HAP-1 (cell line): ENCODE measurements at regions not wholly inside any gene's neighbourhood (a gene's known extent, or its start where the extent isn't known, plus 50 kb on each side); places are given as distances from the start of the nearest gene placed in this dataset.
"Not testable (repeated sequence)": the region's sequence is repeated elsewhere in the genome, so short reads cannot be mapped to it uniquely, and the experiment has no call there.

Source experiments
- DNase-seq, 2 experiments: peaks; one replicate each; pipeline ENCODE4 v3.0.0-alpha.2; 2016 to 2020; ENCODE audit warnings: low spot score in 2 of 2
- H3K27me3 ChIP-seq: fragments of 250-450 bp; sonication (Bioruptor Pico); 2 replicates; pipeline ENCODE4 v1.5.1; 2020; ENCODE audit warnings: low read depth, mild to moderate bottlenecking, moderate library complexity
- H3K36me3 ChIP-seq: fragments of 250-450 bp; sonication (Bioruptor Pico); replicated peaks from 2 replicates; pipeline ENCODE4 v1.5.1; 2020; ENCODE audit warnings: mild to moderate bottlenecking
- H3K4me1 ChIP-seq: fragments of 250-450 bp; sonication (Bioruptor Pico); 2 replicates; pipeline ENCODE4 v1.5.1; 2020; ENCODE audit warnings: mild to moderate bottlenecking
- H3K4me3 ChIP-seq: fragments of 250-450 bp; sonication (Bioruptor Pico); 2 replicates; pipeline ENCODE4 v1.5.1; 2020; ENCODE audit warnings: mild to moderate bottlenecking, moderate library complexity
- H3K9me3 ChIP-seq: fragments of 250-450 bp; sonication (Bioruptor Pico); 2 replicates; pipeline ENCODE4 v1.5.1; 2020; ENCODE audit warnings: mild to moderate bottlenecking, moderate library complexity
- in situ Hi-C: fragments of 300-500 bp; cut with MboI; formaldehyde crosslinking; loops from 3 replicates; pipeline ENCODE4 v1.14.3; 2020; ENCODE audit warnings: low sequenced_read_pairs, inconsistent platforms, mixed read lengths

DNA sequence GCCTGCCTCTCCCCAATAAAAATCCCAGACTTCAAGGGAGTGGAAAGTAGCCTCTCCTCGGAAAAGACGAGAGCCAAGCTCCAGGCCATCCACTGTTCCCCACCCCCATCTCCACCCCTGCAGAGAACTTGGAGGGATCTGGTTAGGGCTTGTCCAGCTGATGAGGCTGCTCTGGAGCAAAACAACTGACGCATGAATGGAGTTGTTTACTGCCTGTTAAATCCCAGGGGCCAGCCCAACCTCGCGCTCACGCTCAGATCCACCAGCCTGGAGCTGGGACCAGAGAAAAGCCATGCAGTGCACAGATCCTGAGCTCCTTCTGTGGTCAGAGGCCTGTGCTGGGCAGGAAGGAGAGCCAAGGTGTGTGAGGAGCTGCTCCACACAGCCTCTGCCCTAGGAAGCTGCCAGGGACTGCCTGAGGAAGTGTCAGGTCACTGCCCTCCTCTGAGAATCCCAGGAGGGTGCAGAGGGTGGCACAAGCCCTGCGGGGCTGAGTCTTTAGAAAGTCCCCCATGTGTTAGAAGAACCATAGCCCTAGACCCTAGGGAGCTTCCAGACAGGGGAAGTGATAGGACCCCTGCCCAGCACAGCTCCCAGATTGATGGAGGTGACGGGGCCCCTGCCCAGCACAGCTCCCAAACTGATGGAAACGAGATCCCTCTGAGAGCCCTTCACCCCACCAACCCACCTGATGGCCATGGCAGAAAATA lies 109.0 kb upstream of the IPO9 start:
- H3K27me3 ChIP-seq: no peaks in the 10 kb centered on the region
- no peaks in the 10 kb centered on the region; the same call in 1 of the 2 replicates for H3K4me1 ChIP-seq
- no peak overlapping the region for H3K4me3 ChIP-seq
- H3K36me3 ChIP-seq: no peaks in the 10 kb centered on the region
- H3K9me3 ChIP-seq: no peaks in the 10 kb centered on the region
- peak in 1 of 2 experiments; percentile 63 for DNase-seq
- in situ Hi-C loops: no loop called here

DNA sequence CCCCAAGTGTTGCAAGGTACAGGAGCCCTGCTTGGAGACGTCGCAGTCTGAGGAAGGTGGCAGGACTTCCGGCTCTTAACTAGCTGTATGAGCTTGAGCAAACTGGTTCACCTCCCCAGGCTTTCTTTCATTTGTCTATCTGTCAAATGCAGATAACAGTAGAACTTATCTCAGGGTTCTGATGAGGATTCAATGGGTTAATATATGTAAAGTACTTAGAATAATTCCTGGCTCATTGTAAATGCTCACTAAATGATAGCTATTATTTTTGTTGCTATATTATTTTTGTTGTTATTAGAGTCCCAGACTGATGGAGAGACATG lies 108.5 kb upstream of the IPO9 start:
- Histone ChIP-seq H3K9me3 (no peaks in the 10 kb centered on the region), H3K4me1 (no peaks in the 10 kb centered on the region; the same call in 1 of the 2 replicates), H3K27me3 (no peaks in the 10 kb centered on the region), H3K36me3 (no peaks in the 10 kb centered on the region), H3K4me3 (no peak overlapping the region)
- no peak for DNase-seq
- in situ Hi-C loops: no loop called here

DNA sequence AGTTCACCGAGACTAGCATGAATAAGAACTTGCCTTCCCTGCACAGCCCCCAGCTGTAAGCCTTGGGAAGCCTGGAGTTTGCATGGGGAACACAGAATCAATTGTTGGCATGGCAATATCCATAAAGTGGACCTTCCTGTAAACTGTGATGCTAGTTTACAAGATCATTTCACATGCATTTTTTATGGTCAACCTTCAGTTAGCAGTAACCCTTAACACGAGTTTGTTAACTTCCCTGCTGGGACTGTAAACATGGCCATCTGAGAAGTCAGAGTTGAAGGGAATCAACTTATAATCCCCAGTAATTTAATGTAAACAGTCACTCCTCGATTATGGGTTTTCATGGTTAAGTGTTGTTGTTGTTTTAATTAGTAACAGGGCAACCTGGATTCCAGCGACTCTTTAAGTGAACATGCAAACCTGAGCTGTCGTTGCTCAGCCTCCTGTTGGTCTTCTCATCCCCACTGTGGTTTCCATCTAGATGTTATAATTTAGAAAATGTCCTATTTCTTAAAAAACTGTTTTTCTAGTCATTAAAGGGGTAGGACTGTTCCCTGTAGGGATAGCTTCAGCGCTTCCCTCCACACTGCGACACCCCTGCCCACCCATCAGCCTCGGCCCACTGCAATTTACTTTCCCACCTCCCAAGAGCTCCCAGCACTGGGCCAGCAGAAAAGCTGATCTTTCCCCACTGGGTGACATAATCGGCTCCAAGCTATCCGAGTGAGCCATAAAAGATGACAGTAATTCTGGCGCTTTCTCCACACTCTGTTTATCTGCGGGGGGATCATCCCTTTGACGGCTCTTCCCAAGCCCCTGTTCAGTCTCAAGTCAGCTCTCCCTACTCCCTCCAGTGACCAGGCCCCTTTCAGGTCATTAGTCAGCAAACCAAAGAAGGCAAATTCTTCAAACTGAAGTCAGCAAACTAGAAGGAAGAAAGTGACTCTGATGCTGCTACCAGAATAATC lies 107.6 kb upstream of the IPO9 start:
- in situ Hi-C loops: no loop called here
- no peaks in the 10 kb centered on the region for H3K36me3 ChIP-seq
- H3K9me3 ChIP-seq: no peaks in the 10 kb centered on the region
- no peak for DNase-seq
- no peaks in the 10 kb centered on the region for H3K27me3 ChIP-seq
- no peaks in the 10 kb centered on the region; the same call in 1 of the 2 replicates for H3K4me1 ChIP-seq
- no peak overlapping the region for H3K4me3 ChIP-seq

DNA sequence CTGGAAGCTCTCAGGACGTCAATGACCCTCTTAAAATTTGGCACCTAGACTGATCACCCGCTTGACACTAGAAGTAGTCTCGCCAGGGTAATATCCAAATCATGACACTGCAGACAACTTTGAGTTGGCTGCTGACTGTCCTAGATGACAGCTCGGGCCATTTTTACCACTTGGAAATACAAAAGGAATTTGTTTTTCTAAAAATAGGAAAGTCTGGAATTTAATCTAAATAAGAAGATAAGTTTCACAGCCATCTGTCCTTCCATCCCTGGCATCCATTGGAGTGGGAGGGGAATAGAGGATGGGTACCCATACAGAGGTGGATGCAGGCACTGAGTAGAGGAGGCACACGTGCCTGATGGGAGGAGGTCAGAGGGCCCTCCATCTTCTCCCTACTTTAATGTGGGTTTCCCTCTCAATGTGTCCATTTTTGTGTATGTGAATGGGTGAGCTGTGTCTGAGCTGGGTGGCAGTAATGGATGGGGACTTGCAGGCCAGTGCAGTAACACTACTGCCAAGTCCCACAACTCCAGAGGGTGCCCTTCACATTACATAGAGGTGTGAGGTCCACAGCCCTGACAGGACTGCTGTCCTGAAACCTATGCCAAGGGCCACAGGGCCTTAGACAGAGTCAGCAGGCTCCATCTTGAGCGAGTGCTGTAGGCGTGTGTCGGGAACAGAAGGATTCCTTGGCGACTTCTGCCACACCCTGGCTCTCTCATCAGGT lies 104.8 kb upstream of the IPO9 start:
- Histone ChIP-seq H3K4me3 (no peak overlapping the region), H3K9me3 (no peaks in the 10 kb centered on the region), H3K36me3 (no peaks in the 10 kb centered on the region), H3K27me3 (no peaks in the 10 kb centered on the region), H3K4me1 (no peaks in the 10 kb centered on the region; the same call in 1 of the 2 replicates)
- in situ Hi-C loops: no loop called here
- no peak for DNase-seq

DNA sequence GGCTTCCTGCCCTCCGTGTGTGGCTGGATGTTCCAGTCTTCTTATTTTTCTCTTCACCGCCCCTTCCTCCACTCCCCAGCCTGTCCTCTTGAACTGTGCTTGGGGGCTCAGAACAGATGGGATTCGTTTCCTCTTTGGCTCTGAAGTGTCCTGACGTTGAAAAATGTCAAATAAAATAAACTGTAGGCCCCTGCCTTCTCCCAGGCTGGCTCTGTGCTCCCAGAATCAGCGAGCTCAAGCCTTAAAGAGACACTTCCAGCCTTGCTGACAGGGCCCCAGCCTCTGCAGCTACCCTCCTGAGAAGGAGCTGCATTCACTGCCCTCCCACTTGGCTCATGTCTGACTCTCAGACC lies 104.2 kb upstream of the IPO9 start:
- Histone ChIP-seq H3K36me3 (no peaks in the 10 kb centered on the region), H3K4me1 (no peaks in the 10 kb centered on the region; the same call in 1 of the 2 replicates), H3K27me3 (no peaks in the 10 kb centered on the region), H3K9me3 (no peaks in the 10 kb centered on the region), H3K4me3 (no peak overlapping the region)
- in situ Hi-C loops: no loop called here
- no peak for DNase-seq

DNA sequence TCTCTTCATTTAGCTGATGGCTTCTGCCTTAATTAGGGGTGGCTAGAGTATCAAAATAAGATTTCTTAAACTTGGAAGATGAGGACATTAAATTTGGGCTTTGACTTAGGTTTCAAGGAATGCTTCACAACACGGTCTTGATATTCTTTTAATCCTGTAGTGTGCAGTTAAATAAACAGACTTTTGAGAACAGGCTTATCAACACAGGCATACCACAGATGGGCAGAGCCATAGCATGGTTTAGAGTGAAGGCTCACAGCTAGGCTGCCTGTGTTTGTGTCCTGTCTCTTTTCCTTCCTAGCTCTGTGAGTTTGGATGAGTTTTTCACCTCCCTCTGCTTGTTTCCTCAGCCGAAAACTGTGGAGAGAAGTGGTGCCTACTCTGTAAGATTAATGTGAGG lies 102.3 kb upstream of the IPO9 start:
- in situ Hi-C loops: no loop called here
- Histone ChIP-seq H3K36me3 (no peaks in the 10 kb centered on the region), H3K4me1 (no peaks in the 10 kb centered on the region), H3K9me3 (no peaks in the 10 kb centered on the region), H3K4me3 (no peak overlapping the region), H3K27me3 (no peaks in the 10 kb centered on the region)
- no peak for DNase-seq

DNA sequence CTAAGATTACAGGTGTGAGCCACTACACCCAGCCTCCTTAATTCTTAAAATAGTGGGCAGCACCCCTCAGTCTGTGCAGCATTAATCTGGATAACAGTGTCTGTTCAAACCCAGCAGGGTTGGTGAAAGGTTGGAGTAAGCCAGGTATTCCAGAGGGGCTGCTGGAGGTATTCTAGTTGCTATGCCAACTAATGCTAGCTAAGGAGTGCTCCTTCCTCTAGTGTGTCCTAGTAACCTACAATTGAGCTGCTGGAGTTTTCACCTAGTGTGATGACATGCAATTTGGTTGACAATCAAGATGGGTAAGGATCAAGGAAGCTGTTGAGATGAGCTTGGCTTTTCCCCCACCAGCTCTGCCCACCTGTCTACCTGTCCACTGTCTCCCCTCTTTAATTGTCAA lies 100.2 kb upstream of the IPO9 start:
- no peak for DNase-seq
- Histone ChIP-seq H3K27me3 (no peaks in the 10 kb centered on the region), H3K36me3 (no peaks in the 10 kb centered on the region), H3K4me3 (no peak overlapping the region), H3K4me1 (no peaks in the 10 kb centered on the region), H3K9me3 (no peaks in the 10 kb centered on the region)
- in situ Hi-C loops: no loop called here

DNA sequence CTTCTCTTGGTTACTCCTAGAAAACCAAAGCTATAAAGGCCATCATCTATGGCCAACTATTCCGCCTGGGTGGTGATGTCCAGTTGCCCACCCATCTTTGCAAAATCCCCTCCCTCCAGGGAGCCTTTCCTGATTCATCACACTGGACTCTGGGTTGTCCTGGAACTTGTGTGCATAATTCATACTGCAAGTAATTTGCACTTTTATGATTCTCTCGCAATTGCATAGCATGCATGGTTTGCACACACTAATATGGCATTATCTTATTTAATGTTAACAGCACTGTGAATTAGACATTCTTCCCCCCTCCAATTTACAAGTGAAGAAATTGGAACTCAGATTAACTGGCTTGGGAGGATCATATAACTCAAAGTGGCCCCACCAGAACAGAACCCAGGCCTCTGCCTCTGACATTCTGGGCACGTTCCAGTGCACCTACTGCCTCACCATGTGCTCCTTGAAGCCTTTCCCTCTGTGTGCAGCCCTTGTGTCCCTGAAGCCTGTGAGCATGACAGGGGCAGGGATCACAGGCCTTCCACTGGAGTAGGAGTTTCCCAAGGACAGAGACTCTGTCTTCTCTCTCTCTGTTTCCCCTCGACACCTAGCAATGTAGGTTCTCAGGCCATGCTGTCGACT lies 98.9 kb upstream of the IPO9 start:
- no peaks in the 10 kb centered on the region for H3K36me3 ChIP-seq
- DNase-seq: no peak
- no peaks in the 10 kb centered on the region for H3K27me3 ChIP-seq
- H3K9me3 ChIP-seq: no peaks in the 10 kb centered on the region
- H3K4me3 ChIP-seq: no peak overlapping the region
- H3K4me1 ChIP-seq: no peaks in the 10 kb centered on the region
- in situ Hi-C loops: no loop called here

DNA sequence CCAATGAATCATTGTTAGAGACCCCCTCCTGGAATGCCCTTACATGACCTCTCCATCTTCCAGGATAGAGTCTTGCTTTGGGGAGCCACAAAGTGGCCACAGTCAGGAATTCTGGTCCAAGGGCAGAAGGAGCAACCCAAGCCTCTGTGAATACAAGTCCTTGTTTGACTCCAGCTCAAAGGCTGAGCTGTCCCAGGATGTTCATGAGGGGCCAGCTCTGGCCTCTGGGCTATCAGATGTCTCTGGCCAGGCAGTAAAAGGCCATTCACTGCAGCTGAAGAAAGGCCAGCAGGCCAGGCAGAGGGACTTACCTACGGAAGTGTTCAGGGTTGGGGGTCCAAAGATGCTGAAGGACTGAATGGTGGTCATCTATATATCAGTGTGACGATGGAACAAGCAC lies 98.3 kb upstream of the IPO9 start:
- H3K36me3 ChIP-seq: no peaks in the 10 kb centered on the region
- no peak overlapping the region for H3K4me3 ChIP-seq
- no peak for DNase-seq
- no peaks in the 10 kb centered on the region for H3K27me3 ChIP-seq
- no peaks in the 10 kb centered on the region for H3K4me1 ChIP-seq
- H3K9me3 ChIP-seq: no peaks in the 10 kb centered on the region
- in situ Hi-C loops: no loop called here

DNA sequence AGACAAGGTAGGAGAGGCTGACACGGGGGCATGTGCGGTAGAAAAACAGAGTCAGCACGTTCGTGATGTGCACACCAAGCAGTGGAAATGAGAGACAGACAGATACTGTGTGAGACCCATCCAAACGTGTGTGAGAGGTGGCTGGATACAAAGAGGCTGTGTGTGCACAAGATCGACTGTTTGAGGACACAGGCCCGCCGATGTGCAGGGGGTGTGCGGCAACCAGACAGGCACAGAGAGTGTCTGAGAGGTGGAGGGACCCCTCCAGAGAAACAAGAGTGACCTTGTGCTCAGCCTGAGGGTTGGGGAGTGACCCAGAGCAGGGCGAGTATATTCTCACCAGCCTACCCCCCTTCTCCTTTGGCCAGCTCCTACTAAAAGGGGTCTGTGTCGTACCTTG lies 97.8 kb upstream of the IPO9 start:
- Histone ChIP-seq H3K4me3 (no peak overlapping the region), H3K27me3 (no peaks in the 10 kb centered on the region), H3K36me3 (no peaks in the 10 kb centered on the region), H3K9me3 (no peaks in the 10 kb centered on the region), H3K4me1 (no peaks in the 10 kb centered on the region)
- DNase-seq: no peak
- in situ Hi-C loops: no loop called here

DNA sequence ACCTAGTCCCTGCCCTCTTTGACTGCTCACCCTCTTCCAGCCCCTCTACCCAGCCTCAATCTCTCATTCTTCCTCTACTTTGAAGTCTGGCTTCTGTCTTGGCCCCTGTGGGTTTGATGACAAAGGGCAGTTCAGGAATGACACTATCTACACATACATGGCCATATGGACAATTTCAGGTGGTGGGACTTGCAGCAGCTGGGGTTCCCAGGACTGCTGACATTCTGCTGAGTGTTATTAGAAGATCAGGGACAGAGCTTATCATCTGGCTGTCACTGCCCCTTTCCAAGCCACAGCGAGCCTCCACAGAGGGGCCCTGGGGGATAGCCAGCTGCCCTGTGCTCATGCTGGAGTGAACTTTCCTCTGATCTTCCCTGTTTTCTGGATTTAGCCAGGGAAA lies 97.4 kb upstream of the IPO9 start:
- in situ Hi-C loops: no loop called here
- no peaks in the 10 kb centered on the region for H3K9me3 ChIP-seq

DNA sequence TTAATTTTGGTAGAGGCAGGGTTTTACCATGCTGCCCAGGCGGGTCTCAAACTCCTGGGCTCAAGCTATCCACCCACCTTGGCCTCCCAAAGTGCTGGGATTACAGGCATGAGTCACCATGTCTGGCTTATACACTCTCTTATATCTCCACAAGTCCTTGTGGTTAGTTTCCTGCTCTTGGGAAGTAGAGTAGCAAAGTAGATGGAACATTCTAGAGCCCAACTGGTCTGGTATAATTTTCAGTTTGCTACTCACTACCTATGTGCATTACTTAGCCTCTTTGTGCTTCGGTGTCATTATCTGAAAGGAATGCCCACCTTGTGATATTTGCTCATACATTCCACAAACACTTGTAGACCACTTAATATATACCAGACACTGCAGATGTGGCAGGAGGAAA lies 96.6 kb upstream of the IPO9 start:
- no peak for DNase-seq
- Histone ChIP-seq H3K27me3 (no peaks in the 10 kb centered on the region), H3K4me1 (no peaks in the 10 kb centered on the region), H3K4me3 (no peak overlapping the region), H3K9me3 (no peaks in the 10 kb centered on the region), H3K36me3 (no peaks in the 10 kb centered on the region)
- in situ Hi-C loops: no loop called here

More for the DNA sequence above, 97.4 kb upstream of the IPO9 start:
- no peak overlapping the region for H3K4me3 ChIP-seq
- no peak for DNase-seq
- H3K27me3 ChIP-seq: no peaks in the 10 kb centered on the region
- H3K4me1 ChIP-seq: no peaks in the 10 kb centered on the region
- no peaks in the 10 kb centered on the region for H3K36me3 ChIP-seq

DNA sequence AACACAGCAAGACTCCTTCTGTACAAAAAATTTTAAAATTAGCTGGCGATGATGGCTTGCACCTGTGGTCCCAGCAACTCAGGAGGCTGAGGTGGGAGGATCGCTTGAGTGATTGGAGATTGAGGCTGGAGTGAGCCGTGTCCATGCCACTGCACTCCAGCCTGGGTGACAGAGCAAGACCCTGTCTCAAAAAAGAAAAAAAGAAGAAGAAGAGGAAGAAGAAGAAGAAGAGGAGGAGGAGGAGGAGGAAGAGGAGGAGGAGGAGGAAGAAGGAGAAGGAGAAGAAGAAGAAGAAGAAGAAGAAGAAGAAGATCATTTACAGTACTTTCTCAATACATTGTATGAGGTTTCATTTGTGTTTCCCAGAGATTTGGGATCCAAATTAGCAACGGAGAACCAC lies 94.7 kb upstream of the IPO9 start:
- H3K4me1 ChIP-seq, H3K4me3 ChIP-seq, DNase-seq, H3K27me3 ChIP-seq, in situ Hi-C loops, H3K36me3 ChIP-seq, H3K9me3 ChIP-seq: not testable (repeated sequence)
